HUDEP-2 (cell line): ENCODE measurements at regions not wholly inside any gene's neighbourhood (a gene's known extent, or its start where the extent isn't known, plus 50 kb on each side); places are given as distances from the start of the nearest gene placed in this dataset.

Experiments used
- DNase-seq, 76 experiments: peaks; one replicate each; lab custom pipeline; 2025; ENCODE audit not compliant: unreplicated experiment in 76 of 76; lab: John Stamatoyannopoulos, UW

DNA sequence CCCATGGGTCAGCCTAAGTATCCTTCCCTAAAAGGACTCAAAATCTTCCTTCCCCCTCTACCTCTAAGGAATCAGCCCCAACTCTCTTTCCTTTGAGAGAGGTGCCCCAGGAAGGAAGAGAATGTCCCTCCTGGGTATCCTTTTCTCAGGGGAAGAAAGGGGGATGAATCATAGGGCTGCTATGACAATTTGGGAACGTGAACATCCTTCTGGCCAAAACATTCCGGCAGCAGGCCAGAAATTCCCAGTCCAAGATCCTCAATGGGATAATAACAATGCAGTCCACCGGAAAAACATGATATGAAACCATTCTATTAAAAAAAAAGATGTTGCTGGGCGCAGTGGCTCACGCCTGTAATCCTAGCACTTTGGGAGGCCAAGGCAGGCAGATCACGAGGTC lies 50.8 kb upstream of the CACNA2D3 start:
- no peak for DNase-seq

DNA sequence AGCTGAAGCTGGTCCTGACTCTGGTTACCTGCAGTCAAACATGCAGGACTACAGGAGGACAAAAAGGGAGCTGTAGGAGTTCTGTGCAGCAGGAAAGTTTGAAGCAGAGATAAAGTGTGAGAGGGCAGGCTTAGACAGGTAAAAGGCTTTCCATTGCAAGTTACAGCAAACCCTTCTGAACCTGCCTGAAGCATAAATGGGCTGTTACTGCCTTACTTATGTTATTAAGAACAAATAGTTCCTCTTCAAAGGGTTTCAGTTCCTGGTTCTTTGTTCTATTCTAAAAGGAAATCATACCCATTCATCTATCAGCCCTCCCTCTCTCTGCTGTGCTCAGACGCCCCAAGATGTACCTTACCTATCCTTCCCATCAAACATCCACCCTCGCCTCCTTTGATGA lies 52.4 kb upstream of the CACNA2D3 start:
- no peak for DNase-seq

- DNase-seq, result no peak
Observed at GRCh38 chr3:54067055-54067698, 55.2 kb upstream of the CACNA2D3 start.

DNA sequence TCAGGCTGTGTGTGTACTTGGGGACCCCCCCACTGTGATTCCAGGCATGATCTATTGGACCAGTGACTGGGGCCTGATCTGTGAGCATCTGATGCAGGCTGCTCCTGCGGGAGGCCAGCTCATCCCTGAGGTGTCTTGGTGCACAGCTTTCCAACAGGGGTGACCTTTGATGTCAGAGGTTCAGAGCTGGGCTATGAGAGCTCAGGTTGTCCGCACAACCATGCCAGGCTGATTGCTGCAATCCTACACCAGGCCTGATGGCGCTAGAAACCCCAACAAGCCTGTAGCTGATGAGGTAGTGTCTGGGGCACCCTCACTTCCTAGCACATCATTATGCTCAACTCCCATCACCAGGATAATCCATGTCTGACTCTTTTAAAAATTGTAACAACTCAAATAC lies 56.1 kb upstream of the CACNA2D3 start:
- no peak for DNase-seq

GRCh38 chr3:54065586-54065985 lies 56.8 kb upstream of the CACNA2D3 start:
- DNase-seq, result no peak

GRCh38 chr3:54065140-54065539 lies 57.2 kb upstream of the CACNA2D3 start:
- no peak for DNase-seq

GRCh38 chr3:54064486-54064885 lies 57.9 kb upstream of the CACNA2D3 start:
- no peak for DNase-seq

- no peak for DNase-seq
Observed at GRCh38 chr3:54062546-54062945, 59.8 kb upstream of the CACNA2D3 start.

DNA sequence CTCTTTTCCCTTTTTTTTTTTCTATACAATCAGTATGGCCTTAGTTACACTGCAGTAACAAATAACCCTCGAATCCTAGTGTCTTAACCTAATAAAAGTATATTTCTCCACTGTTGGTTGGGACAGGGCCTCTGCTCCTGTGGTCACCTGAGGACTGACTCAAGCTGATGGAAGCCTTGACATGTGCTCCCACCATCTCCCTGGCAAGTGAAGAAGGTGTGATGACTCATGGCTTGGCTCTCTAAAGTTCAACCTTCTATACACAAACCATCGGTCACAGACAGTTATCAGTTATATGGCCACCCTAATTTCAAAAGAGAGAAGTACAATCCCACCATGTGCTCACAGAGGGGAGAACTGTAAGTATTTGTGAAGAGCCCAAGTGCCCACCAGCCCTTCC lies 65.8 kb upstream of the CACNA2D3 start:
- DNase-seq, result no peak

GRCh38 chr3:54053882-54054281 lies 68.5 kb upstream of the CACNA2D3 start:
- DNase-seq, result no peak

GRCh38 chr3:54053211-54053610 lies 69.1 kb upstream of the CACNA2D3 start:
- no peak for DNase-seq

DNA sequence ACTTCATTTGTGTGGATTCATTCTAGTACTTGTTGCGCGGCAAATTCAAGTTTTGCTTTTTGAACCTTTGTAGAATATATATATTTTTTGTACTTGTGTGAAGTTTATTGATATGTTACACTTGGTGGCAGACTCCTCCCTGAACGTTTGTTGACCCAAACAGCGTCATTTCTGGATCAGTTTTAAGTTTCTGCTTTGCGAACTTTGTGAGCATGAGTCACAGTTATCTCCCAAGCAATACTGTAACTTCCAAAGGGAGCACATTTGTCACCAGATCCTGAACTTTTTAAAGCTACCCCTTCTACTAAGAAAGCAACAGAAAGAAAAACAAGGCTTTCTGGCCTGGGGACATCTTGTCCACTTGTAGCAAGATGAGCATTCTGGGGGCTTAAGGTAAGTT lies 74.8 kb upstream of the CACNA2D3 start:
- no peak for DNase-seq

- no peak for DNase-seq
Observed at GRCh38 chr3:54046641-54047214, 75.6 kb upstream of the CACNA2D3 start.

- no peak for DNase-seq
Observed at GRCh38 chr3:54045061-54045815, 77.1 kb upstream of the CACNA2D3 start.

- DNase-seq, result no peak
Observed at GRCh38 chr3:54042259-54042823, 80.0 kb upstream of the CACNA2D3 start.

GRCh38 chr3:54040476-54040875 lies 81.9 kb upstream of the CACNA2D3 start:
- no peak for DNase-seq

DNA sequence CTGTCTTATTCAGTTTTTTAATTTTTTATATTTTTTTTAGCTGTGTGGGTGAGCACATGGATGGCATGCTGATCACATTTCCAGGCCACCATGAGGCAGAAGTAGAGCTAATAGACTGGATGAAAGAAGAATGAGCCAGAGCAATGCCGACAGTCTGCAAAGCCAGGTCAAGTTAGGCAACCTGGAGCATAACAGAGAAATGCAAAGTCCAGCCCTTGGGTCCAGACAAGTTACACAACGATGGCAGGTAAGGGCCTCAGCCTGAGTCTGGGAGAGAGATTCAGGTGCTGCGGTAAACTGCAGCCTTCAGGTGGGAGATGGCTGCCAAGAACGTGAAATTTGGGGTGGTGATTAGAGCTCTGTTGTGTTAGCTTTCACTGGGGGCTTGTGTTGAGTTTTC lies 84.0 kb upstream of the CACNA2D3 start:
- DNase-seq, result no peak

DNA sequence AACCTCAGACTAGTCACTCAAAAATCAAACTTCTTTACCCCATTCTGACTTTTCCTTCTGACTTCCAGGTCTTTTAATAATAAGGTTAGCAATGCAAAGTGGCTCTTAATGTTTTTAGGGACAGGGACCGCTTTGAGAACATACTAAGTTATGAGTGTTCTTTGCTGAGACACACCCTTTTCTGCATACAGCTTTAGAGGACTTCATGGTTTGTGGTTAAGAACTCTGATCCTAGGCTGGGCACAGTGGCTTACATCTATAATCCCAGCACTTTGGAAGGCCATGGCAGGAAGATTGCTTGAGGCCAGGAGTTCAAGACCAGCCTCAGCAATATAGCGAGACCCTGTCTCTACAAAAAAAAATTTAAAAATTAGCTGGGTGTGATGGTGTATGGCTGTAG lies 85.8 kb upstream of the CACNA2D3 start:
- no peak for DNase-seq

- DNase-seq, result no peak
Observed at GRCh38 chr3:54034971-54035370, 87.4 kb upstream of the CACNA2D3 start.

GRCh38 chr3:54033761-54034160 lies 88.6 kb upstream of the CACNA2D3 start:
- no peak for DNase-seq

DNA sequence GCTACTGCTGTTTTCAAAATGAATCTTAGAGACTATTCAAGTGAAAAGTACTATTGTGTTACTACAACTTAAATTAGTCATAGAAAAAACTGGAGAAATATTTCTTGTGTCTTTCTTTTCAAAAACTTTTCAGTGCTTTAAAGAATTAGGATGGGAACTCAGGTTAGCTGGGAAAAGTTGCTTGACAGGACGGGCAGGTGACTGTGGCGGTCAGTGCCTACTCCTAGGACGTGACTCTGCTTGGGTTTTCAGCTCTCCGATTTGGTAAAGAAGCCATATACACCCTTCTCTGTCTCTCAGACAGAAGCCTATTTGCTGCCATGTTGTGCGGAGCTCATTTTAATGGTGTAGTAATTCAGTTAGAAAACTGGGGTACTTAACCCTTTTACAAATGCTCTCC lies 89.8 kb upstream of the CACNA2D3 start:
- DNase-seq, result no peak

DNA sequence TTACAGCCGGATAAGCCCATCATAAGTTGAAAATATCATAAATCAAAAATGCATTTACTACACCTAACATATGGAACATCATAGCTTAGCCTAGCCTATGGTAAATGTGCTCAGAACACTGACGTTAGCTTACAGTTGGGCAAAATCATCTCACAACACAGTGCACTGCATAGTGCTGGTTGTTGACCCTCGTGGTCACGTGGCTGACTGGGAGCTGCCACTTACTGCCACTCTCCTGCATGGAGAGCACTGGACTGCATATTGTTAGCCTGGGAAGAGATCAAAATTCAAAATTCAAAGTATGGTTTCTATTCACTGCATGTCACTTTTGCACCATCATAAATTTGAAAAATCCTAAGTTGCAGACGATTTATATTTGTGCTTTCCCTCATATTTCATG lies 94.0 kb upstream of the CACNA2D3 start:
- DNase-seq, result no peak
